ENCODE measurements at regions not wholly inside any gene's neighbourhood (a gene's known extent, or its start where the extent isn't known, plus 50 kb on each side); places are given as distances from the start of the nearest gene placed in this dataset.

DNA sequence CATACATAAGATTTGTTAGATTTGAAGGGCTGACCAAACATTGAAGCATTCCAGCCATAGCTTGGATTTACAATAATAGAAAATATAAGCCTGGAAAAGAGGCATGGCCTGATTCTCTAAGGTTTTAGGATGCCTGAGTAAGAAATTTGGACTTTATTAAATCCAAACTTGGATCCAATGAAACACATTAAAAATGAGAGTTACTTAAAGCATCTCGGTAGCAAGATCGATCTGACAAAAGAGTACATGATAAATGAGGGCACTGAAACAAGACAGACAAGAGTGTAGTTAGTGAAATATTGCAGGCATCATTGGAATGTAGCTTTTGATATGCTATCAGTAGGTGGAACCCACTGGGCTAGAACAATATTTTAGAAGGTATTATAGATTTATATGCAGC is 855.7 kb upstream of the DPPA4 start:
- Mint-ChIP-seq H3K36me3 (ENCODE audit: low read depth) (no peaks in the 10 kb centered on the region), H3K4me1 (ENCODE audit: low read depth) (no peaks in the 10 kb centered on the region), H3K27me3 (ENCODE audit: low read depth) (no peaks in the 10 kb centered on the region), H3K27ac (no peak overlapping the region), H3K4me3 (ENCODE audit: low read depth) (no peak overlapping the region), H3K9me3 (no peaks in the 10 kb centered on the region)
- intact Hi-C loops (cut with micrococcal nuclease) = no loop called here
- DNase-seq (ENCODE audit: low spot score) = no peak

DNA sequence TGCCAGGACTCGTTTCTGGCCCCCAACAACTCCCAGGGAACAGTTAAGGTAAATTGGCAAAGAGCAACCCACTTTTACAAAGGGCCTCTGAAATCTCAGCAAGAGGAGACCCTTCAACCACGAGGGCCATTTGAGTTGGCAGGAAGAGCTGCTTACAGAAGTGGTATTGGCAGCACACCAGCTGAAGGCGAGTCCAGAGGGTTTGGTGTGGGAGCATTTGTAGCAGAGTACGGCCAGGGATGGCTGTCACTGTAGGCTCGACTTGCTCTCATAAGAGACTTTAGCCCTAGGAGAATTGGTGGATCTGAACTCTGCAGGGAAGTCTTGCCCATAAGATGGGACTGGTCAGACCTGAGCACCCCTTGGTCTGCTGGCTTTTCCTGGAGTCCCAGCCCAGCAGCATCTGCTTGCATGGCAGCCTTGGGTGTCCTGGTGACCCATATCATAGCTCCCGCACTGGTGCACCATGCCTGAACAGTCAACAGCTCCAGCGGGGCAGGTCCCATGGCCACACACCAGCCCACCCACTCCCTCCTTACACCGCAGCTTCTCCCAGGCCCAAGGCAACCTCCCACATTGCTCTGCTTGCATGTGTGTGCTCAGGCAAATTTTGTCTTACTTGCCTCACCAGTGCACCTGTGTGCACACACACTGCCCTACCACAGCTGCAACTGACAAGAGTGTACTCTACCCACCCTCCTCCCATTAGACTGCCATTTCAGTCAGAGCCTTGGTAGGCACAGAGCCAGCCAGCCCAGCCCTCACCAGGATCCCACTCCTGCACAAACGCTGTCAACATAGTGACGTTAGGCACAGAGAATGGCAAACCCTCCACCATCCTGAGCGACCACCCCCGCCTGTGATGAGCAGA is 861.6 kb upstream of the DPPA4 start:
- no peaks in the 10 kb centered on the region for H3K4me1 Mint-ChIP-seq (ENCODE audit: low read depth)
- H3K9me3 Mint-ChIP-seq = no peaks in the 10 kb centered on the region
- no peak overlapping the region for H3K4me3 Mint-ChIP-seq (ENCODE audit: low read depth)
- DNase-seq (ENCODE audit: low spot score) = no peak
- intact Hi-C loops (cut with micrococcal nuclease) = no loop called here
- no peaks in the 10 kb centered on the region for H3K27me3 Mint-ChIP-seq (ENCODE audit: low read depth)
- H3K27ac Mint-ChIP-seq = no peak overlapping the region
- H3K36me3 Mint-ChIP-seq (ENCODE audit: low read depth) = no peaks in the 10 kb centered on the region

DNA sequence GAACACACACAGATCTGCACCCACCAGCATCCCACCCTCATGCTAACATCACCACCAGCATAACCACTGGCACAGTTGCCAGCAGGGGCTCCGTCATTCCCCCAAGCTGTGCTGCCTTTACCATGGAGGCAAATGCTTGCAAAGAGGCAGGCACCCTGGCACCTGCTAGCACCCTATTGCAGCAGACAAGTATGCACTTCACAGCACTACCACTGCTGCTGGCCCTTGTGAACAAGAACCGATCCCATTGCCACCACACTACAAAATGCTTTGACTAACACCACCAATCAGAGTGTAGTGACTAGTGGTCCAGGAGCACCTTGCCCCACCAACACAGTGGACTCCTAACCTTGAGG is 862.2 kb upstream of the DPPA4 start:
- Mint-ChIP-seq H3K4me3 (ENCODE audit: low read depth) (no peak overlapping the region), H3K4me1 (ENCODE audit: low read depth) (no peaks in the 10 kb centered on the region), H3K9me3 (no peaks in the 10 kb centered on the region), H3K27ac (no peak overlapping the region), H3K27me3 (ENCODE audit: low read depth) (no peaks in the 10 kb centered on the region), H3K36me3 (ENCODE audit: low read depth) (no peaks in the 10 kb centered on the region)
- intact Hi-C loops (cut with micrococcal nuclease) = no loop called here
- no peak for DNase-seq (ENCODE audit: low spot score)

- Mint-ChIP-seq H3K4me3 (ENCODE audit: low read depth) (no peak overlapping the region), H3K4me1 (ENCODE audit: low read depth) (no peaks in the 10 kb centered on the region), H3K36me3 (ENCODE audit: low read depth) (no peaks in the 10 kb centered on the region), H3K27ac (no peak overlapping the region), H3K9me3 (peaks cover 4% of the 10 kb centered on the region), H3K27me3 (ENCODE audit: low read depth) (no peaks in the 10 kb centered on the region)
- intact Hi-C loops (cut with micrococcal nuclease) = no loop called here
- no peak for DNase-seq (ENCODE audit: low spot score)
These were observed 861.4 kb upstream of the NECTIN3 start for GRCh38 chr3:110210086-110210660.

DNA sequence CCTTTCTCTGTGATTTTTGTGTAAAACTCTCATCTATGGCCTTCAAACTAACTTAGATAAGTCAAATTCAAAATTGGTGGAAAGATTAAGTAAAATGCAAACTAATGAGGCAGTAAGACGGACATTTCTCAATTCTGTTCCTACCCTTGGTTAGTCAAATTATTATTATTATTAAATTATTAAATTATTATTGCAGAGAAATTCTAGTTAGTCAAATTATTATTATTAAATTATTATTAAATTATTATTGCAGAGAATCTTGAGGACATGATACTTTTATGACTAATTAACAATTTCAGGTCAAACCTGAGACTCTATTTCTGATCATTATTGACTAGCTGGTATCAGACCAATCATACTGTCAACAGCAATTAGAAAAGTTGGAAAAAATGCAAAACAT is 845.0 kb upstream of the NECTIN3 start:
- no peak overlapping the region for H3K4me3 Mint-ChIP-seq (ENCODE audit: low read depth)
- no peaks in the 10 kb centered on the region for H3K9me3 Mint-ChIP-seq
- no peaks in the 10 kb centered on the region for H3K4me1 Mint-ChIP-seq (ENCODE audit: low read depth)
- no peaks in the 10 kb centered on the region for H3K27me3 Mint-ChIP-seq (ENCODE audit: low read depth)
- no peak for DNase-seq (ENCODE audit: low spot score)
- H3K36me3 Mint-ChIP-seq (ENCODE audit: low read depth) = no peaks in the 10 kb centered on the region
- H3K27ac Mint-ChIP-seq = no peak overlapping the region
- intact Hi-C loops (cut with micrococcal nuclease) = no loop called here

- Mint-ChIP-seq H3K9me3 (no peaks in the 10 kb centered on the region), H3K4me3 (ENCODE audit: low read depth) (no peak overlapping the region), H3K27me3 (ENCODE audit: low read depth) (no peaks in the 10 kb centered on the region), H3K4me1 (ENCODE audit: low read depth) (no peaks in the 10 kb centered on the region), H3K36me3 (ENCODE audit: low read depth) (no peaks in the 10 kb centered on the region), H3K27ac (no peak overlapping the region)
- no peak for DNase-seq (ENCODE audit: low spot score)
- intact Hi-C loops (cut with micrococcal nuclease) = no loop called here
These were observed 843.6 kb upstream of the NECTIN3 start for GRCh38 chr3:110227991-110228390.

DNA sequence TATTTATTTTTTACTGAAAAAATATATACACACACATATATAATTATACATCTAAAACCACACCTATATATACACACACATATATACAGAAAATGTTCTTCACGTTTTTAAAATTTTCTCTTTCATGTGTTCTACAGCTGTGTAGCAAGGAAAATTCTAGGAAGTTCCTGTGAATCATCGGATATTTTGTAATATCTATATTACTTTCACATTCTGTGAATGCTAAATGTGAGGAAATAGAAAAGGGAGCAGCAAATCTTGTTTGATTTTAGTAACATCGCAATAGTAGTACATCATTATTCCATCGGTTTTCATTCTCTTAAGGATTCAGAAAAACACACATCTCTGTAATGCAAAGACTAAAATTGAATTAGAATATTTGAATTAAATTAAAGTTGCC is 836.8 kb upstream of the NECTIN3 start:
- Mint-ChIP-seq H3K36me3 (ENCODE audit: low read depth) (no peaks in the 10 kb centered on the region), H3K27ac (no peak overlapping the region), H3K9me3 (no peaks in the 10 kb centered on the region), H3K4me3 (ENCODE audit: low read depth) (no peak overlapping the region), H3K4me1 (ENCODE audit: low read depth) (no peaks in the 10 kb centered on the region), H3K27me3 (ENCODE audit: low read depth) (no peaks in the 10 kb centered on the region)
- DNase-seq (ENCODE audit: low spot score) = no peak
- intact Hi-C loops (cut with micrococcal nuclease) = no loop called here

DNA sequence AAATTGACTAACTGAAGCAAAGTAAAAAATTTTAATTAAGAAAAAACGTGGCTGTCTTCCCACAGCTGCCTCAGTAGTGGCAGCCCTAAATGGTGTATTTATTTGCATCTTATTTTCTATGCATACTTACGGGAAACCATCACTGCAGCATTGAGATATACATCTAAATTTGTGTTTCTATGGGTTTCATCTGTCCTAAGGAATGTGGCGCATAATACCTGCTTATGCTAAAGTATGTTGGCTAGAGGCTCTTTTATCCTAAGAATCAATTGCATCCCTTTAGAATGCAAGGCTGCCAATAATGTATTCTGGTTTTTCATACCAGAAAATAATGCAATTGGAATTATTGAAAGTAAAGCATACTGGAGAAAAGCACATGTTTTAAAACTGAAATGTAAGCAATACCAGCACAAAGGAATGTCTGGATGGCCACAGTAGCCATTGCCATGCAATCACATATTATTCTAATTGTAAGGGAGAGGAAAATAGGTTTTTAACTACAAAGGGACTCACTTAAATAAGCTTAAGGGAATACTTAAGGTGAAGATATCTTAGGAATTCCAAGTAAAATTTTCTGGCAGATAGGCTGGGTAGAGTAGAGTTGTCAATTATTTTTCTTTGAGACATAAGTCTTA is 834.5 kb upstream of the NECTIN3 start:
- no peaks in the 10 kb centered on the region for H3K4me1 Mint-ChIP-seq (ENCODE audit: low read depth)
- intact Hi-C loops (cut with micrococcal nuclease) = no loop called here
- no peak overlapping the region for H3K27ac Mint-ChIP-seq
- no peak overlapping the region for H3K4me3 Mint-ChIP-seq (ENCODE audit: low read depth)
- H3K27me3 Mint-ChIP-seq (ENCODE audit: low read depth) = no peaks in the 10 kb centered on the region
- H3K36me3 Mint-ChIP-seq (ENCODE audit: low read depth) = no peaks in the 10 kb centered on the region
- DNase-seq (ENCODE audit: low spot score) = no peak
- no peaks in the 10 kb centered on the region for H3K9me3 Mint-ChIP-seq

DNA sequence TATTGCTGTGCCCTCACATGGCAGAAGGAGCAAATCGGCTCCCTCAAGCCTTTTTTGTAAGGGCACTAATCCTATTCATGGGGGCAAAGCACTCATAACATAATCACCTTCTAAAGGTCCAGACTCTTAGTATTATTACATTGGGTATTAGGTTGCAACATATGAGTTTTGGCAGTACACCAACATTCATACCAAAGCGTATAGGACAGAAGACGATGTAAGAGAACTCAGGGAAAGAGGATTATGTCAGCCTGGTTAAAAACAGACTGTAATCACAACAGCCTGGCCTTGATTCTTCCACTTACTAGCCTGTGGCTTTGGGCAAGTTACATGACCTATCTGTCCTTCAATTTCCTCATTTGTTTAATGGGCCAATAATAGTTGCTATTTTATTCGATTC is 828.5 kb upstream of the NECTIN3 start:
- H3K27ac Mint-ChIP-seq = no peak overlapping the region

DNA sequence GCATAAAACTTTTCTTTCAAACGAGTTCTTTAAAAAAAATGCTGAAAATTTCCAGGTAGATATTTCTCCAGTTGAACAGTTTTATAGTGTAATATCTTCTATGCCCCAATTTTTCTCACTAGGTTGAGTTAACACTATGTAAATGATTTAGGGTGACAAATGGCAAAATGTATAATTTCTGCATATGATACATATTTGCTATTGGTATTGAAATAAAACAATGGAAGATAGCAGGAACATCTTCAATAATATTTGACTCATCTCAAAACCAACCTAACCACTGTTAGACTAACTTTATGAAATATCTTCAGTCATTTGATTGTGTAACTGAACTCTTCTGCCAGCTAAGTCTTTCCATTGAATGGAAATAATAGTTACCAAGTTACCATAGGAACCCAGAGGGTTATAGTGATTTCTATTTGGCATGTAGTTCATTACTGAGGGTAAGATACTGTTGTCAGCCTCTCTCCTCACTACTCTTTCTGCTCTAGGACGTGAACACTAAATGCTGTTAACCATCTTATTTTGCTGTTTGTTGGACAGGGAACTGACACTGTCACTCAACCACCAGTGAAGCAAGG is 824.7 kb upstream of the NECTIN3 start:
- intact Hi-C loops (cut with micrococcal nuclease) = no loop called here
- H3K27me3 Mint-ChIP-seq (ENCODE audit: low read depth) = no peaks in the 10 kb centered on the region
- DNase-seq (ENCODE audit: low spot score) = no peak
- H3K36me3 Mint-ChIP-seq (ENCODE audit: low read depth) = no peaks in the 10 kb centered on the region
- H3K4me3 Mint-ChIP-seq (ENCODE audit: low read depth) = no peak overlapping the region
- H3K9me3 Mint-ChIP-seq = no peaks in the 10 kb centered on the region
- H3K4me1 Mint-ChIP-seq (ENCODE audit: low read depth) = no peaks in the 10 kb centered on the region
- H3K27ac Mint-ChIP-seq = no peak overlapping the region

More for the DNA sequence above, 828.5 kb upstream of the NECTIN3 start:
- intact Hi-C loops (cut with micrococcal nuclease) = no loop called here
- Mint-ChIP-seq H3K4me3 (ENCODE audit: low read depth) (no peak overlapping the region), H3K9me3 (no peaks in the 10 kb centered on the region), H3K4me1 (ENCODE audit: low read depth) (no peaks in the 10 kb centered on the region), H3K27me3 (ENCODE audit: low read depth) (no peaks in the 10 kb centered on the region), H3K36me3 (ENCODE audit: low read depth) (no peaks in the 10 kb centered on the region)
- DNase-seq (ENCODE audit: low spot score) = no peak

GRCh38 chr3:110248666-110249065 is 823.0 kb upstream of the NECTIN3 start:
- Mint-ChIP-seq H3K27ac (no peak overlapping the region), H3K36me3 (ENCODE audit: low read depth) (no peaks in the 10 kb centered on the region), H3K4me1 (ENCODE audit: low read depth) (no peaks in the 10 kb centered on the region), H3K9me3 (no peaks in the 10 kb centered on the region), H3K4me3 (ENCODE audit: low read depth) (no peak overlapping the region), H3K27me3 (ENCODE audit: low read depth) (no peaks in the 10 kb centered on the region)
- intact Hi-C loops (cut with micrococcal nuclease) = no loop called here
- no peak for DNase-seq (ENCODE audit: low spot score)

- Mint-ChIP-seq H3K27me3 (ENCODE audit: low read depth) (no peaks in the 10 kb centered on the region), H3K27ac (no peak overlapping the region), H3K4me1 (ENCODE audit: low read depth) (no peaks in the 10 kb centered on the region), H3K36me3 (ENCODE audit: low read depth) (no peaks in the 10 kb centered on the region), H3K9me3 (no peaks in the 10 kb centered on the region), H3K4me3 (ENCODE audit: low read depth) (no peak overlapping the region)
- DNase-seq (ENCODE audit: low spot score) = no peak
- intact Hi-C loops (cut with micrococcal nuclease) = no loop called here
These were observed 817.8 kb upstream of the NECTIN3 start for GRCh38 chr3:110253794-110254193.

GRCh38 chr3:110254591-110254990 is 817.0 kb upstream of the NECTIN3 start:
- no peaks in the 10 kb centered on the region for H3K36me3 Mint-ChIP-seq (ENCODE audit: low read depth)
- no peaks in the 10 kb centered on the region for H3K9me3 Mint-ChIP-seq
- no peak overlapping the region for H3K27ac Mint-ChIP-seq
- no peak for DNase-seq (ENCODE audit: low spot score)
- no peak overlapping the region for H3K4me3 Mint-ChIP-seq (ENCODE audit: low read depth)
- intact Hi-C loops (cut with micrococcal nuclease) = no loop called here
- H3K27me3 Mint-ChIP-seq (ENCODE audit: low read depth) = no peaks in the 10 kb centered on the region
- no peaks in the 10 kb centered on the region for H3K4me1 Mint-ChIP-seq (ENCODE audit: low read depth)
